Astrocyte of the hippocampus (primary cell): ENCODE measurements at regions not wholly inside any gene's neighbourhood (a gene's known extent, or its start where the extent isn't known, plus 50 kb on each side); places are given as distances from the start of the nearest gene placed in this dataset.
A peak's percentile ranks its signal among the peaks of the same experiment; 100 is the strongest.

Source experiments
- DNase-seq: peaks from one replicate; pipeline ENCODE4 v3.0.0; 2011; ENCODE audit warnings: low read depth, low spot score

- DNase-seq: peak; percentile 41
These were observed 196.8 kb downstream of the KLF12 start for GRCh38 chr13:73937441-73937840.

- DNase-seq: no peak
These were observed 198.2 kb downstream of the KLF12 start for GRCh38 chr13:73935991-73936390.

- DNase-seq: no peak
These were observed 199.4 kb downstream of the KLF12 start for GRCh38 chr13:73934771-73935170.

GRCh38 chr13:73934215-73934641 is 200.0 kb downstream of the KLF12 start:
- DNase-seq: no peak

GRCh38 chr13:73933795-73934194 is 200.4 kb downstream of the KLF12 start:
- DNase-seq: no peak

- DNase-seq: no peak
These were observed 202.1 kb downstream of the KLF12 start for GRCh38 chr13:73932091-73932490.

- no peak for DNase-seq
These were observed 204.8 kb downstream of the KLF12 start for GRCh38 chr13:73929287-73929932.

- no peak for DNase-seq
These were observed 209.6 kb downstream of the KLF12 start for GRCh38 chr13:73924607-73925006.

- no peak for DNase-seq
These were observed 211.5 kb downstream of the KLF12 start for GRCh38 chr13:73922493-73923393.

GRCh38 chr13:73918691-73919090 is 215.5 kb downstream of the KLF12 start:
- no peak for DNase-seq

- peak; percentile 8 for DNase-seq
These were observed 220.3 kb downstream of the KLF12 start for GRCh38 chr13:73913751-73914518.

- DNase-seq: peak; percentile 48
These were observed 221.0 kb downstream of the KLF12 start for GRCh38 chr13:73913079-73913740.

- DNase-seq: no peak
These were observed 222.8 kb downstream of the KLF12 start for GRCh38 chr13:73911361-73911760.

GRCh38 chr13:73910733-73911132 is 223.5 kb downstream of the KLF12 start:
- DNase-seq: no peak

GRCh38 chr13:73908809-73909208 is 225.4 kb downstream of the KLF12 start:
- DNase-seq: no peak

GRCh38 chr13:73904625-73905024 is 229.6 kb downstream of the KLF12 start:
- DNase-seq: no peak

- no peak for DNase-seq
These were observed 230.6 kb downstream of the KLF12 start for GRCh38 chr13:73903561-73903960.

- DNase-seq: no peak
These were observed 231.4 kb downstream of the KLF12 start for GRCh38 chr13:73902847-73903246.

GRCh38 chr13:73902296-73902695 is 231.9 kb downstream of the KLF12 start:
- DNase-seq: no peak

- DNase-seq: no peak
These were observed 232.7 kb downstream of the KLF12 start for GRCh38 chr13:73901324-73902068.

GRCh38 chr13:73900591-73900990 is 233.6 kb downstream of the KLF12 start:
- DNase-seq: no peak
